Mesenchymal stem cell (in vitro differentiated cells and primary cell): ENCODE measurements at regions not wholly inside any gene's neighbourhood (a gene's known extent, or its start where the extent isn't known, plus 50 kb on each side); places are given as distances from the start of the nearest gene placed in this dataset.

Experiments used
- DNase-seq: peaks from one replicate; pipeline ENCODE4 v3.0.0-alpha.2; 2013
- H2AFZ ChIP-seq: one replicate; pipeline ENCODE4 v1.6.1; 2013; ENCODE audit warnings: low read depth, mild to moderate bottlenecking, control low read depth, inconsistent platforms, low read length, moderate library complexity
- H2AK5ac ChIP-seq: 2 replicates; pipeline ENCODE4 v1.6.1; 2013; ENCODE audit warnings: low read length, moderate library complexity, mild to moderate bottlenecking, inconsistent platforms; ENCODE audit not compliant: severe bottlenecking
- H2BK120ac ChIP-seq: one replicate; pipeline ENCODE4 v1.6.1; 2013; ENCODE audit warnings: low read depth, mild to moderate bottlenecking, inconsistent platforms, low read length, moderate library complexity
- H2BK12ac ChIP-seq, 2 experiments: one replicate each; pipeline ENCODE4 v1.6.1; 2013; ENCODE audit warnings: inconsistent platforms in 2 of 2, low read length in 2 of 2, mild to moderate bottlenecking in 2 of 2, moderate library complexity in 2 of 2, control low read depth in 1 of 2
- H2BK15ac ChIP-seq: one replicate; pipeline ENCODE4 v1.6.1; 2013; ENCODE audit warnings: mild to moderate bottlenecking, low read depth, inconsistent platforms; ENCODE audit not compliant: poor library complexity, severe bottlenecking
- H2BK5ac ChIP-seq: 2 replicates; pipeline ENCODE4 v1.6.1; 2013; ENCODE audit warnings: low read depth, mild to moderate bottlenecking, low read length, control low read depth, inconsistent platforms; ENCODE audit not compliant: poor library complexity, severe bottlenecking
- H3K14ac ChIP-seq, 2 experiments: one replicate each; pipeline ENCODE4 v1.6.1; 2013; ENCODE audit warnings: inconsistent platforms in 2 of 2, low read length in 2 of 2, control low read depth in 1 of 2, mild to moderate bottlenecking in 1 of 2, moderate library complexity in 1 of 2
- H3K18ac ChIP-seq, 2 experiments: one replicate each; pipeline ENCODE4 v1.6.1; 2013; ENCODE audit warnings: inconsistent platforms in 2 of 2, low read length in 2 of 2, control low read depth in 1 of 2, low read depth in 1 of 2, mild to moderate bottlenecking in 1 of 2
- H3K23ac ChIP-seq, 2 experiments: one replicate each; pipeline ENCODE4 v1.6.1; 2013; ENCODE audit warnings: inconsistent platforms in 2 of 2, low read length in 2 of 2, mild to moderate bottlenecking in 2 of 2, moderate library complexity in 2 of 2, control low read depth in 1 of 2
- H3K27ac ChIP-seq: 2 replicates; pipeline ENCODE4 v1.5.1; 2013; ENCODE audit warnings: mild to moderate bottlenecking, moderate library complexity, low read length, control low read depth, inconsistent platforms; ENCODE audit not compliant: poor library complexity, severe bottlenecking
- H3K27me3 ChIP-seq, 2 experiments: 2 replicates each; pipeline versions ENCODE4 v1.6.1 to v1.7.0; 2013; ENCODE audit warnings: low read length in 2 of 2, mild to moderate bottlenecking in 2 of 2, moderate library complexity in 2 of 2, control low read depth in 1 of 2, inconsistent platforms in 1 of 2; ENCODE audit not compliant: control insufficient read depth in 1 of 2, insufficient read depth in 1 of 2
- H3K36me3 ChIP-seq, 2 experiments: 2 replicates each; pipeline versions ENCODE4 v1.6.1 to v1.7.0; 2013; ENCODE audit warnings: low read length in 2 of 2, control low read depth in 1 of 2, inconsistent platforms in 1 of 2, low read depth in 1 of 2, mild to moderate bottlenecking in 1 of 2; ENCODE audit not compliant: insufficient read depth in 2 of 2, control insufficient read depth in 1 of 2
- H3K4ac ChIP-seq, 2 experiments: one replicate each; pipeline ENCODE4 v1.6.1; 2013; ENCODE audit warnings: inconsistent platforms in 2 of 2, low read length in 2 of 2, mild to moderate bottlenecking in 2 of 2, moderate library complexity in 2 of 2, control low read depth in 1 of 2, low read depth in 1 of 2
- H3K4me1 ChIP-seq: 2 replicates; pipeline ENCODE4 v1.6.1; 2013; ENCODE audit warnings: low read depth, low read length, control low read depth; ENCODE audit not compliant: control insufficient read depth, insufficient read depth
- H3K4me2 ChIP-seq: 2 replicates; pipeline ENCODE4 v1.6.1; 2013; ENCODE audit warnings: low read length, mild to moderate bottlenecking, inconsistent platforms; ENCODE audit not compliant: poor library complexity, severe bottlenecking
- H3K4me3 ChIP-seq, 2 experiments: 2 replicates each; pipeline versions ENCODE4 v1.5.1 to v1.7.0; 2013; ENCODE audit warnings: low read length in 2 of 2, mild to moderate bottlenecking in 2 of 2, control low read depth in 1 of 2, low read depth in 1 of 2; ENCODE audit not compliant: insufficient read depth in 1 of 2
- H3K79me1 ChIP-seq: replicated peaks from 2 replicates; pipeline ENCODE4 v1.6.1; 2013; ENCODE audit warnings: mild to moderate bottlenecking, control low read depth, low read length, inconsistent platforms; ENCODE audit not compliant: poor library complexity, severe bottlenecking
- H3K9ac ChIP-seq: 2 replicates; pipeline ENCODE4 v1.7.0; 2013; ENCODE audit warnings: mild to moderate bottlenecking, low read length, moderate library complexity
- H3K9me3 ChIP-seq: 2 replicates; pipeline ENCODE4 v1.7.0; 2013; ENCODE audit warnings: mild to moderate bottlenecking, low read length; ENCODE audit not compliant: control insufficient read depth
- H4K8ac ChIP-seq: one replicate; pipeline ENCODE4 v1.6.1; 2013; ENCODE audit warnings: inconsistent platforms, mild to moderate bottlenecking, low read length, moderate library complexity
- H4K91ac ChIP-seq: one replicate; pipeline ENCODE4 v1.6.1; 2013; ENCODE audit warnings: mild to moderate bottlenecking, low read length, inconsistent platforms
- WGBS: methylation state at CpG from one replicate; pipeline ENCODE4 v1.1.7; 2013; ENCODE audit warnings: mixed read lengths; 5-methylcytosine and 5-hydroxymethylcytosine counted together

- Histone ChIP-seq H3K9me3 (no peaks in the 10 kb centered on the region), H2BK5ac (no peak overlapping the region), H4K8ac (peak overlapping the region; percentile 49), H2BK120ac (peak overlapping the region; percentile 64), H2AFZ (no peak overlapping the region), H3K18ac (peak overlapping the region; percentile 68 to 69), H3K36me3 (peaks cover 0 to 2% of the 10 kb centered on the region in 2 experiments), H3K9ac (no peak overlapping the region), H3K27ac (no peak overlapping the region), H2AK5ac (no peak overlapping the region), H4K91ac (peak overlapping the region; percentile 92), H2BK12ac (peak overlapping the region; percentile 52 to 73), H2BK15ac (peak overlapping the region; percentile 82), H3K4me1 (peaks cover 32% of the 10 kb centered on the region), H3K4me3 (no peak overlapping the region), H3K4me2 (no peak overlapping the region), H3K14ac (peak overlapping the region in 1 of 2 experiments; percentile 39), H3K23ac (no peak overlapping the region), H3K4ac (peak overlapping the region in 1 of 2 experiments; percentile 33), H3K79me1 (no peaks in the 10 kb centered on the region), H3K27me3 (peaks cover 5 to 69% of the 10 kb centered on the region in 2 experiments)
- DNase-seq = no peak
- WGBS = 81% methylated on average over 12 of the region's 13 CpGs
These were observed 51.5 kb upstream of the NOTCH1 start for GRCh38 chr9:136597141-136597885.

- H2BK5ac ChIP-seq = no peak overlapping the region
- peaks cover 5 to 73% of the 10 kb centered on the region in 2 experiments for H3K27me3 ChIP-seq
- H3K27ac ChIP-seq = no peak overlapping the region
- H3K4me1 ChIP-seq = peaks cover 28% of the 10 kb centered on the region
- H2BK120ac ChIP-seq = no peak overlapping the region
- no peak overlapping the region for H2AK5ac ChIP-seq
- no peak overlapping the region for H4K8ac ChIP-seq
- no peak overlapping the region for H3K23ac ChIP-seq
- H3K18ac ChIP-seq = peak overlapping the region in 1 of 2 experiments; percentile 19
- no peak overlapping the region for H2AFZ ChIP-seq
- no peaks in the 10 kb centered on the region for H3K79me1 ChIP-seq
- 92% methylated on average over 15 of the region's 16 CpGs for whole genome bisulfite sequencing
- peak overlapping the region; percentile 43 to 52 for H2BK12ac ChIP-seq
- no peak for DNase-seq
- H3K4ac ChIP-seq = no peak overlapping the region
- no peaks in the 10 kb centered on the region for H3K9me3 ChIP-seq
- no peak overlapping the region for H3K4me2 ChIP-seq
- H2BK15ac ChIP-seq = peak overlapping the region; percentile 82
- no peak overlapping the region for H3K9ac ChIP-seq
- H4K91ac ChIP-seq = peak overlapping the region; percentile 44
- no peak overlapping the region for H3K4me3 ChIP-seq
- H3K36me3 ChIP-seq = peaks cover 0 to 2% of the 10 kb centered on the region in 2 experiments
- H3K14ac ChIP-seq = no peak overlapping the region
These were observed 50.8 kb upstream of the NOTCH1 start for GRCh38 chr9:136596630-136597031.

GRCh38 chr9:136596217-136596616 is 50.4 kb upstream of the NOTCH1 start:
- no peak overlapping the region for H3K4me3 ChIP-seq
- H3K27me3 ChIP-seq = peaks cover 5 to 77% of the 10 kb centered on the region in 2 experiments
- H2BK120ac ChIP-seq = no peak overlapping the region
- no peaks in the 10 kb centered on the region for H3K9me3 ChIP-seq
- H3K4ac ChIP-seq = no peak overlapping the region
- H4K8ac ChIP-seq = no peak overlapping the region
- no peak overlapping the region for H2AFZ ChIP-seq
- no peaks in the 10 kb centered on the region for H3K79me1 ChIP-seq
- H2BK15ac ChIP-seq = no peak overlapping the region
- no peak overlapping the region for H3K9ac ChIP-seq
- H3K14ac ChIP-seq = no peak overlapping the region
- no peak overlapping the region for H3K18ac ChIP-seq
- no peak for DNase-seq
- peaks cover 0 to 2% of the 10 kb centered on the region in 2 experiments for H3K36me3 ChIP-seq
- H2BK12ac ChIP-seq = peak overlapping the region in 1 of 2 experiments; percentile 8
- H3K27ac ChIP-seq = no peak overlapping the region
- WGBS = 79% methylated on average over 7 of the region's 8 CpGs
- H3K4me2 ChIP-seq = no peak overlapping the region
- no peak overlapping the region for H2AK5ac ChIP-seq
- peaks cover 24% of the 10 kb centered on the region for H3K4me1 ChIP-seq
- H3K23ac ChIP-seq = no peak overlapping the region
- H2BK5ac ChIP-seq = no peak overlapping the region
- H4K91ac ChIP-seq = no peak overlapping the region

GRCh38 chr9:136595245-136596153 is 49.7 kb upstream of the NOTCH1 start:
- no peak for DNase-seq
- Histone ChIP-seq H3K9me3 (no peaks in the 10 kb centered on the region), H3K4ac (no peak overlapping the region), H3K4me3 (no peak overlapping the region), H4K91ac (no peak overlapping the region), H4K8ac (no peak overlapping the region), H3K23ac (no peak overlapping the region), H3K18ac (no peak overlapping the region), H3K4me2 (no peak overlapping the region), H3K14ac (no peak overlapping the region), H3K27me3 (peaks cover 5 to 78% of the 10 kb centered on the region in 2 experiments), H3K36me3 (peaks cover 0 to 2% of the 10 kb centered on the region in 2 experiments), H2BK15ac (no peak overlapping the region), H3K79me1 (no peaks in the 10 kb centered on the region), H2BK12ac (no peak overlapping the region), H3K9ac (no peak overlapping the region), H2AK5ac (no peak overlapping the region), H2BK5ac (no peak overlapping the region), H3K27ac (no peak overlapping the region), H2BK120ac (no peak overlapping the region), H3K4me1 (peaks cover 20% of the 10 kb centered on the region), H2AFZ (no peak overlapping the region)
- WGBS = 84% methylated on average over 33 of the region's 33 CpGs
